Peyer's patch (tissue), 4 donors: ENCODE measurements at regions not wholly inside any gene's neighbourhood (a gene's known extent, or its start where the extent isn't known, plus 50 kb on each side); places are given as distances from the start of the nearest gene placed in this dataset.

Source experiments
- DNase-seq, 3 donors: peaks; one replicate each; pipeline ENCODE4 v3.0.0-alpha.2; 2017 to 2019
- H3K27ac ChIP-seq, 4 donors: fragments of 200-600 bp; sonication (generic); one replicate each; pipeline ENCODE4 v1.5.1; 2016 to 2019
- H3K27me3 ChIP-seq, 2 donors: fragments of 200-600 bp; sonication (generic); one replicate each; pipeline ENCODE4 v1.5.1; 2019
- H3K36me3 ChIP-seq, 3 donors: fragments of 200-600 bp; sonication (generic); one replicate each; pipeline ENCODE4 v1.5.1; 2016 to 2019
- H3K4me1 ChIP-seq, 4 donors: fragments of 200-600 bp; sonication (generic); one replicate each; pipeline ENCODE4 v1.5.1; 2016 to 2019
- H3K4me3 ChIP-seq, 4 donors: fragments of 200-600 bp; sonication (generic); 1 replicate in 3 of 4; 2 replicates in 1 of 4; pipeline ENCODE4 v1.5.1; 2016 to 2019; ENCODE audit warnings: mild to moderate bottlenecking in 1 of 4
- H3K9me3 ChIP-seq, 4 donors: fragments of 200-600 bp; sonication (generic); one replicate each; pipeline ENCODE4 v1.5.1; 2016 to 2019; ENCODE audit warnings: mild to moderate bottlenecking in 1 of 4
- CTCF ChIP-seq, 6 experiments: fragments of 450-650 bp in 4 of 6; fragments of 200-600 bp in 2 of 6; sonication (generic) in 1 of 6; IDR thresholded peaks; one replicate each; pipeline ENCODE4 v1.5.1; 2017 to 2019; ENCODE audit warnings: antibody characterized with exemption in 6 of 6, mild to moderate bottlenecking in 3 of 6, moderate library complexity in 1 of 6
- POLR2A ChIP-seq, 2 donors: fragments of 450-650 bp; IDR thresholded peaks; one replicate each; pipeline ENCODE4 v1.5.1; 2017; ENCODE audit warnings: antibody characterized with exemption in 2 of 2, mild to moderate bottlenecking in 2 of 2, moderate library complexity in 2 of 2

- TF ChIP-seq CTCF (IDR thresholded peaks at IDR 0.05) (no peak), POLR2A (IDR thresholded peaks at IDR 0.05) (no peak)
- DNase-seq, result no peak
- Histone ChIP-seq H3K9me3 (no peaks in the 10 kb centered on the region), H3K4me3 (no peak overlapping the region), H3K27ac (no peak overlapping the region), H3K4me1 (no peaks in the 10 kb centered on the region), H3K27me3 (no peaks in the 10 kb centered on the region), H3K36me3 (no peaks in the 10 kb centered on the region)
These were observed 139.6 kb downstream of the S1PR1 start for GRCh38 chr1:101376121-101377083.

DNA sequence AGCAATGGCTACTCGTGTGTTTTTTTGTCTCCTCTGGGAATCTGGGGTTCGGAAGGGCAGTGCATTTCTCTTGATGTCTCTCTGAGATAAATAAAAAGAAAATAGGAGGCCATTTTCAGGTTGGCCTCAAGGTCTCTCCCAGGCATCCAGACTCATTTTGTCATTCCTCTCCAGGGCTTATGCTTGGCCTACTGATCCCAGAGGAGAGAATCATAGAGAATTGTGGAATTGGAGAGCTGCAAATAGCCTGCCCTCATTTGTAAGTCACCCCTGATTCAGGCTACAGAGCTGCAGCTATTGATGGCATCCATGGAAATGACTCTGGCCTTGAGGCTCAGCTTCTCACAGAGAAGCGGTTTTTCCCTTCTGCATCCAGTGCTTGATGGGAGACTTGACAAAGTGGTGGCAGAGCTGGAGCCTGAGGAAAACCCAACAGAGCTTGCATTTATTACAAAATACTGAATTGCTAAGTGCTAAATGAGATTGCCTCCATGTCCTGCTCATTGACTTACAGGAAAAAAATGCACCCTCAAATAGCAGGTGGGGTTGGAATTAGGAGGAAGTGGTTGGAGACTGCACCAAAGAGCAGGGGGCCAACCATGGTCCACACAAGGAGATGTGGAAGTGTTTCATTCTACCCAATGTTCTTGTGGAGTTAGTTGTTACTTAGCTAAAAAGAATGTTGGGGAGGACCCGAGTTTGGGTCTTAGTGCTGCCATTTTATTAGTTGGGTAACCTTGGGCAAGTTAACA is 140.4 kb downstream of the S1PR1 start:
- no peaks in the 10 kb centered on the region for H3K9me3 ChIP-seq
- H3K27me3 ChIP-seq, result no peaks in the 10 kb centered on the region
- H3K36me3 ChIP-seq, result no peaks in the 10 kb centered on the region
- TF ChIP-seq POLR2A (IDR thresholded peaks at IDR 0.05) (no peak), CTCF (IDR thresholded peaks at IDR 0.05) (no peak)
- DNase-seq, result no peak
- H3K4me1 ChIP-seq, result no peaks in the 10 kb centered on the region
- no peak overlapping the region for H3K27ac ChIP-seq
- H3K4me3 ChIP-seq, result no peak overlapping the region

GRCh38 chr1:101379037-101379436 is 142.2 kb downstream of the S1PR1 start:
- no peaks in the 10 kb centered on the region for H3K27me3 ChIP-seq
- no peaks in the 10 kb centered on the region for H3K4me1 ChIP-seq
- H3K4me3 ChIP-seq, result no peak overlapping the region
- no peaks in the 10 kb centered on the region for H3K9me3 ChIP-seq
- H3K36me3 ChIP-seq, result no peaks in the 10 kb centered on the region
- H3K27ac ChIP-seq, result no peak overlapping the region
- TF ChIP-seq POLR2A (IDR thresholded peaks at IDR 0.05) (no peak), CTCF (IDR thresholded peaks at IDR 0.05) (no peak)
- no peak for DNase-seq

- TF ChIP-seq POLR2A (IDR thresholded peaks at IDR 0.05) (no peak), CTCF (IDR thresholded peaks at IDR 0.05) (no peak)
- H3K27ac ChIP-seq, result peak overlapping the region in 1 of 4 donors; percentile 46
- no peak overlapping the region for H3K4me3 ChIP-seq
- H3K27me3 ChIP-seq, result no peaks in the 10 kb centered on the region
- H3K9me3 ChIP-seq, result no peaks in the 10 kb centered on the region
- no peak for DNase-seq
- no peaks in the 10 kb centered on the region for H3K4me1 ChIP-seq
- H3K36me3 ChIP-seq, result no peaks in the 10 kb centered on the region
These were observed 143.1 kb downstream of the S1PR1 start for GRCh38 chr1:101379950-101380349.

- TF ChIP-seq POLR2A (IDR thresholded peaks at IDR 0.05) (no peak), CTCF (IDR thresholded peaks at IDR 0.05) (no peak)
These were observed 145.3 kb downstream of the S1PR1 start for GRCh38 chr1:101382135-101382534.

More at GRCh38 chr1:101382135-101382534, 145.3 kb downstream of the S1PR1 start:
- H3K9me3 ChIP-seq, result peaks cover 0 to 3% (median 0%) of the 10 kb centered on the region in 4 donors
- no peaks in the 10 kb centered on the region for H3K27me3 ChIP-seq
- H3K27ac ChIP-seq, result no peak overlapping the region
- no peaks in the 10 kb centered on the region for H3K4me1 ChIP-seq
- no peak for DNase-seq
- no peaks in the 10 kb centered on the region for H3K36me3 ChIP-seq
- H3K4me3 ChIP-seq, result no peak overlapping the region
